Vagina (tissue), 2 donors: ENCODE measurements at regions not wholly inside any gene's neighbourhood (a gene's known extent, or its start where the extent isn't known, plus 50 kb on each side); places are given as distances from the start of the nearest gene placed in this dataset.

Experiments used
- DNase-seq, 2 donors: peaks; one replicate each; pipeline ENCODE4 v3.0.0-alpha.2; 2017; ENCODE audit errors: extremely low spot score in 2 of 2
- H3K27ac ChIP-seq: fragments of 200-600 bp; sonication (generic); one replicate; pipeline ENCODE4 v1.5.1; 2019
- H3K27me3 ChIP-seq: fragments of 200-600 bp; sonication (generic); one replicate; pipeline ENCODE4 v1.5.1; 2019
- H3K36me3 ChIP-seq, 2 donors: fragments of 200-600 bp; sonication (generic); one replicate each; pipeline ENCODE4 v1.5.1; 2017 to 2019
- H3K4me1 ChIP-seq: fragments of 200-600 bp; sonication (generic); one replicate; pipeline ENCODE4 v1.5.1; 2019
- H3K4me3 ChIP-seq, 2 donors: fragments of 200-600 bp; sonication (generic); 1 replicate in 1 of 2; 2 replicates in 1 of 2; pipeline ENCODE4 v1.5.1; 2016 to 2019
- H3K9me3 ChIP-seq: fragments of 200-600 bp; sonication (generic); one replicate; pipeline ENCODE4 v1.5.1; 2019
- POLR2A ChIP-seq, 2 donors: fragments of 450-650 bp; IDR thresholded peaks; one replicate each; pipeline ENCODE4 v1.6.1; 2017; ENCODE audit warnings: antibody characterized with exemption in 2 of 2, mild to moderate bottlenecking in 2 of 2, moderate library complexity in 2 of 2
- POLR2AphosphoS5 ChIP-seq, 2 donors: sonication (generic); formaldehyde crosslinking; IDR thresholded peaks; one replicate each; pipeline ENCODE4 v1.9.0; 2017; ENCODE audit warnings: antibody characterized with exemption in 2 of 2, mild to moderate bottlenecking in 2 of 2, low read depth in 1 of 2; ENCODE audit not compliant: insufficient read depth in 1 of 2
- intact Hi-C: fragments of 100-400 bp; cut with DNase I; formaldehyde crosslinking; loops from one replicate; pipeline ENCODE4 v1.15.1; 2023
- TF ChIP-seq, protein P1 (sequence below), 3 experiments: fragments of 450-650 bp in 2 of 3; fragments of 200-600 bp in 1 of 3; sonication (generic) in 1 of 3; IDR thresholded peaks; one replicate each; pipeline ENCODE4 v1.5.1; 2017 to 2019; ENCODE audit warnings: antibody characterized with exemption in 3 of 3, mild to moderate bottlenecking in 2 of 3, moderate library complexity in 2 of 3

GRCh38 chr5:100432741-100433140, 102.4 kb upstream of the FAM174A start:
- H3K4me1 ChIP-seq, result no peaks in the 10 kb centered on the region
- no peak for DNase-seq
- no peaks in the 10 kb centered on the region for H3K36me3 ChIP-seq
- TF ChIP-seq POLR2AphosphoS5 (IDR thresholded peaks at IDR 0.05; ENCODE audit: insufficient read depth in 1 of 2, low read depth in 1 of 2), result no peak
- TF ChIP-seq POLR2A (IDR thresholded peaks at IDR 0.05), result no peak
- TF ChIP-seq, protein P1, sequence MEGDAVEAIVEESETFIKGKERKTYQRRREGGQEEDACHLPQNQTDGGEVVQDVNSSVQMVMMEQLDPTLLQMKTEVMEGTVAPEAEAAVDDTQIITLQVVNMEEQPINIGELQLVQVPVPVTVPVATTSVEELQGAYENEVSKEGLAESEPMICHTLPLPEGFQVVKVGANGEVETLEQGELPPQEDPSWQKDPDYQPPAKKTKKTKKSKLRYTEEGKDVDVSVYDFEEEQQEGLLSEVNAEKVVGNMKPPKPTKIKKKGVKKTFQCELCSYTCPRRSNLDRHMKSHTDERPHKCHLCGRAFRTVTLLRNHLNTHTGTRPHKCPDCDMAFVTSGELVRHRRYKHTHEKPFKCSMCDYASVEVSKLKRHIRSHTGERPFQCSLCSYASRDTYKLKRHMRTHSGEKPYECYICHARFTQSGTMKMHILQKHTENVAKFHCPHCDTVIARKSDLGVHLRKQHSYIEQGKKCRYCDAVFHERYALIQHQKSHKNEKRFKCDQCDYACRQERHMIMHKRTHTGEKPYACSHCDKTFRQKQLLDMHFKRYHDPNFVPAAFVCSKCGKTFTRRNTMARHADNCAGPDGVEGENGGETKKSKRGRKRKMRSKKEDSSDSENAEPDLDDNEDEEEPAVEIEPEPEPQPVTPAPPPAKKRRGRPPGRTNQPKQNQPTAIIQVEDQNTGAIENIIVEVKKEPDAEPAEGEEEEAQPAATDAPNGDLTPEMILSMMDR (IDR thresholded peaks at IDR 0.05), result no peak
- H3K27ac ChIP-seq, result no peak overlapping the region
- no peak overlapping the region for H3K4me3 ChIP-seq
- intact Hi-C loops, result no loop called here
- no peaks in the 10 kb centered on the region for H3K27me3 ChIP-seq
- no peaks in the 10 kb centered on the region for H3K9me3 ChIP-seq

- Histone ChIP-seq H3K4me3 (no peak overlapping the region), H3K36me3 (no peaks in the 10 kb centered on the region), H3K27me3 (no peaks in the 10 kb centered on the region), H3K9me3 (peaks cover 3% of the 10 kb centered on the region), H3K27ac (no peak overlapping the region), H3K4me1 (no peaks in the 10 kb centered on the region)
- no peak for DNase-seq
- TF ChIP-seq, protein P1 (IDR thresholded peaks at IDR 0.05), result peak in 2 of 3 experiments; percentile 34 to 77
- TF ChIP-seq POLR2AphosphoS5 (IDR thresholded peaks at IDR 0.05; ENCODE audit: insufficient read depth in 1 of 2, low read depth in 1 of 2), result no peak
- TF ChIP-seq POLR2A (IDR thresholded peaks at IDR 0.05), result no peak
- intact Hi-C loops, result no loop called here
Measured at GRCh38 chr5:100430268-100431195, 104.6 kb upstream of the FAM174A start.

DNA sequence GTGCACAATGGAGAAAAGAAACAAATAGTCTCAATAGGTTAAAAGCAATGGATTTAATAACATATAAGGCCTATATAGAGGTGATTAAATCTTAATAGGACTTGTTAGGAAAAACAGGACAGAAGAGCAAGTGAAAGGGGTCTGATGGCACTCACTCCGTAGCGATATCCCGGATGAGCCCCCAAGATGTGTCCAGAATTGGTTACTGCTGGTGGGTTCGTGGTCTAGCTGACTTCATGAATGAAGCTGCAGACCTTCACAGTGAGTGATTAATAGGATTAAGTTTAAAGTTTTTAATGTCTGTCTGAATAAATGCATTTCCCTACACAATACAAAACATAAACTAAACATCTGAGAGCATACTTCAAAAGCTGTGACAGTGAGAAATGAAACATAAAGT, 110.4 kb upstream of the FAM174A start:
- intact Hi-C loops, result no loop called here
- Histone ChIP-seq H3K4me3 (no peak overlapping the region), H3K4me1 (no peaks in the 10 kb centered on the region), H3K27me3 (no peaks in the 10 kb centered on the region), H3K27ac (no peak overlapping the region), H3K9me3 (peaks cover 16% of the 10 kb centered on the region), H3K36me3 (no peaks in the 10 kb centered on the region)
- no peak for TF ChIP-seq POLR2AphosphoS5 (IDR thresholded peaks at IDR 0.05; ENCODE audit: insufficient read depth in 1 of 2, low read depth in 1 of 2)
- TF ChIP-seq, protein P1 (IDR thresholded peaks at IDR 0.05), result no peak
- no peak for TF ChIP-seq POLR2A (IDR thresholded peaks at IDR 0.05)
- no peak for DNase-seq

GRCh38 chr5:100424017-100424416, 111.2 kb upstream of the FAM174A start:
- intact Hi-C loops, result no loop called here
- H3K9me3 ChIP-seq, result peaks cover 16% of the 10 kb centered on the region
- TF ChIP-seq POLR2AphosphoS5 (IDR thresholded peaks at IDR 0.05; ENCODE audit: insufficient read depth in 1 of 2, low read depth in 1 of 2) (no peak), POLR2A (IDR thresholded peaks at IDR 0.05) (no peak)
- TF ChIP-seq, protein P1 (IDR thresholded peaks at IDR 0.05), result no peak
- no peaks in the 10 kb centered on the region for H3K27me3 ChIP-seq
- H3K4me1 ChIP-seq, result no peaks in the 10 kb centered on the region
- no peak for DNase-seq
- H3K27ac ChIP-seq, result no peak overlapping the region
- H3K4me3 ChIP-seq, result no peak overlapping the region
- no peaks in the 10 kb centered on the region for H3K36me3 ChIP-seq

DNA sequence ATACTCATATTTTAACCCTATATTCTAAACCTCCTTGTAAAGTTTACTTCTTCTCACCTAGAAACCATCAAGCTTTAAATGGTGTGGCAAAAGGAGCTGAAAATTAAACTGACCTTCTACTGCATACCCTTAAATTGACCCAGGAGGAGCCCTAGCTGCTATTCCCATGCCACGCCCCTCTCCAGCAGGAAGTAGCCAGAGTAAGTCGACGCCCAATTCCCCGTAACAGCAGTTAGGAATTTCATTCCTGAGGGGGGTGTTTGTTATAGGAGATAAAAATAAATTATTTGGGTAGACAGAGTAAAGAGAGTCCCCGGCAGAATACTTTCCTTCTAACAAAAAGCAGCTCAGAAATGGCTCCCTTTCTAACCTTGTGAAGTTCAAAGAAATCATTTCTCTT, 111.8 kb upstream of the FAM174A start:
- intact Hi-C loops, result no loop called here
- H3K27me3 ChIP-seq, result no peaks in the 10 kb centered on the region
- H3K36me3 ChIP-seq, result no peaks in the 10 kb centered on the region
- DNase-seq, result no peak
- peaks cover 16% of the 10 kb centered on the region for H3K9me3 ChIP-seq
- TF ChIP-seq, protein P1 (IDR thresholded peaks at IDR 0.05), result no peak
- no peak for TF ChIP-seq POLR2A (IDR thresholded peaks at IDR 0.05)
- no peak for TF ChIP-seq POLR2AphosphoS5 (IDR thresholded peaks at IDR 0.05; ENCODE audit: insufficient read depth in 1 of 2, low read depth in 1 of 2)
- H3K4me1 ChIP-seq, result no peaks in the 10 kb centered on the region
- H3K4me3 ChIP-seq, result no peak overlapping the region
- H3K27ac ChIP-seq, result no peak overlapping the region
